ENCODE measurements at regions not wholly inside any gene's neighbourhood (a gene's known extent, or its start where the extent isn't known, plus 50 kb on each side); places are given as distances from the start of the nearest gene placed in this dataset.
"Not testable (repeated sequence)": the region's sequence is repeated elsewhere in the genome, so short reads cannot be mapped to it uniquely, and the experiment has no call there.

DNA sequence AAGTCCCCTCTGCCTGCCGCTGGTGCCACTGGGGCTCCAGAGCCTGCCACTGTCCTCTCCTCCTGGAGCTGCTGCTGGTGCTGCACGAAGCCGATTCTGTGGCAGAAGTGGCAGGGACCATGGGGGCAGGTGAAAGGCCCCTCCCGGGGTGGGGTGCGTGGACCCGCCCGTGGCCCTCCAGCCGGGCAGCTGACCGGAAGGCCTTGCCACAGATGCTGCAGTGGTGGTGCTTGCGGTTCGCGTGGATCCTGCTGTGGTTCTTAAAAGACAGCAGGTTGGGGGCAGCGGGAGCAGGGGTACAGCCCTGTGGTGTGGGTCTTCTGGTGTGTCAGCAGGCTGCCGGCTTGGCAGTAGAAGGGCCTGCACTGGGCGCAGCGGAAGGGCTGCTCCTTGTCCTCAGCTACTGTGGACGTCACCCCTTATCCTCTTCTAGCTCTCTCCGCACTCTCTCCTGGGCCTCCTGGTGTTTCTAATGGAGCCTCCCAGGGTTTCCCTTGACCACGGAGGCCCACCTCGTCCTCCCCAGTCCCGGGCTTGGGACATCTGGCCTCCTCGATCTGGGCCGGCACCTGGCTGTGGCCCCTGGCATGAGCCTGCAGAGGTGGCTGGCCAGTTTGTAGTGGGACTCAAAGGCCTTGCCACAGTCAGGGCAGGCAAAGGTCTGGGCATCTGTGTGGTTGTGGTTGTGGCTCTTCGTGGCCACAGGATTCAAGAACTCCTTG, 380.4 kb downstream of the OLFM4 start:
- no peak for DNase-seq

GRCh38 chr13:53411463-53411862, 382.9 kb downstream of the OLFM4 start:
- peak; percentile 35 for DNase-seq

GRCh38 chr13:53415135-53415534, 386.5 kb downstream of the OLFM4 start:
- no peak for DNase-seq

- DNase-seq = no peak
These were observed 389.0 kb downstream of the OLFM4 start for GRCh38 chr13:53417601-53418000.

GRCh38 chr13:53422415-53422814, 393.8 kb downstream of the OLFM4 start:
- no peak for DNase-seq

DNA sequence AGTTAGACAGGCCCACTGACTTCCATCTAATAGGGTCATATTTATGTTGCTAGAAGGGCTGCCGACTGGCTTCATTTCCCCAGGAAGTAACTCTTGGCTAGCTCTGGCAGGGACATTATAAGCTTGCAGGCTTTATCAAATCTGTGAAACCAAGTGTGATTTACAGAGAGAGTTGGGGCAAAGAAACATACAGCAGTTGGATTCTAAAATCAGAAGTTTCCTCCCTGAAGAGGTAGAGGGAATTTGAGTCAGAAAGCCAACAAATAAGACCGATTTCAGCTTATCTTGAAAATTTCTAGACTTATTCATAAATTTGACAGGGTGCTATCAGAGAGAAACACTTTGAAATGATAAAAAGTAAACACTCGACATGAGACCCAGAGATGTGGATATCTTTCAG, 407.8 kb downstream of the OLFM4 start:
- no peak for DNase-seq

GRCh38 chr13:53439439-53440225, 411.0 kb downstream of the OLFM4 start:
- no peak for DNase-seq

DNA sequence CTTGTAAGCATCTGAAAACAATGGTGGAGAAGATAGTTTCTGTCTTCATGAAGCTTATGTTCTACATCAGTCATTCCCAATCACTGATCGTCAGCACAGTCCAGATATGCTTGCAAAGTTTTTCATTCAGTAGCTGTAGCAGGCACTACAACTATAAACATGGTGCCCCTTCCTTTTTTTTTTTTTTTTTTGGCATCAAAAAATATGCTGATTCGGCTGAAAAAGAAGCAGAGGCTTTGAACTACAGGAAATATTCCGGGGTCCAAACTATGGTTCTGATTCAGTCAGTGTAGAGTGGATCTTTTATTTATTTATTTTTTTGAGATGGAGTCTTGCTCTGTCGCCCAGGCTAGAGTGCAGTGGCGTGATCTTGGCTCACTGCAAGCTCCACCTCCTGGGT, 414.4 kb downstream of the OLFM4 start:
- DNase-seq = no peak

DNA sequence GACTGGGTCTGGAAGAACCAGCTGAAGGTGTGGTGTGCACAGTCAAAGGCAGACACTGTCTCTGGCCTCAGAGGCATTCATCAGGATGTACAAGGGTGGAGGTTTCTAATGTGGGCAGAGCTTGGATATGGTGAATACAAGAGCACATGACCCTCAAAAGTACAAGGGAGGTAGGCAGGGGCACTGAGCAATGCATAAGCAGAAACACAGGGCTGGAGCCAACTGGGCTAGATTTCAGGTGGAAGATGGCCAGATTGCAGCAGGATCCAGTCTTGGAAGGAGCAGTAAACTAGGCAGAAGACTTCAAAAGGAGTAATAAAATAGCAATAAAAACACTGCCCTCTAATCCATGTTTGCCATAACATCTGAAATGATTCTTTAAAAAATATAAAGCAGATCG, 417.1 kb downstream of the OLFM4 start:
- no peak for DNase-seq

- DNase-seq = no peak
These were observed 418.8 kb downstream of the OLFM4 start for GRCh38 chr13:53447456-53447855.

GRCh38 chr13:53447863-53448262, 419.2 kb downstream of the OLFM4 start:
- no peak for DNase-seq

- not testable (repeated sequence) for DNase-seq
These were observed 423.7 kb downstream of the OLFM4 start for GRCh38 chr13:53452263-53452808.

GRCh38 chr13:53460796-53461195, 432.2 kb downstream of the OLFM4 start:
- DNase-seq = no peak

DNA sequence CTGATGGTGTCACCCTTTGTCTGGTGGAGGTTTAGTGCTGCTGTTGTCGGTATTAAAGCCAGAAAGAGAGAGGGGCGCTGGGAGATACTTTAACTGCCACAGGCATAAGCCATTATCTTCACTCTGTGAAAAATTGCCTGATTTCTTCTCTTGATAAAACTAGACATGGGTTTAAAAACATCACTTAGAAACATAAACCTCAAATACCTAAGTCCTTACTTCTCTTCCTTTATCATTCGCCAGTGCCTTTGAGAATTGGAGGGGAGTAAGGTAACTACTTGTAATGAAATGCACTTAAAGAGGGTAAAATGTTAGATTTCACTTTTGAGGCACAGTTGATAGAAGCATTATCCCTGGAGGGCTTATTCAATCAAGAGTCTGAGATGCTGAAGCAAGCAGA, 434.5 kb downstream of the OLFM4 start:
- no peak for DNase-seq

- no peak for DNase-seq
These were observed 438.0 kb downstream of the OLFM4 start for GRCh38 chr13:53466576-53466975.

DNA sequence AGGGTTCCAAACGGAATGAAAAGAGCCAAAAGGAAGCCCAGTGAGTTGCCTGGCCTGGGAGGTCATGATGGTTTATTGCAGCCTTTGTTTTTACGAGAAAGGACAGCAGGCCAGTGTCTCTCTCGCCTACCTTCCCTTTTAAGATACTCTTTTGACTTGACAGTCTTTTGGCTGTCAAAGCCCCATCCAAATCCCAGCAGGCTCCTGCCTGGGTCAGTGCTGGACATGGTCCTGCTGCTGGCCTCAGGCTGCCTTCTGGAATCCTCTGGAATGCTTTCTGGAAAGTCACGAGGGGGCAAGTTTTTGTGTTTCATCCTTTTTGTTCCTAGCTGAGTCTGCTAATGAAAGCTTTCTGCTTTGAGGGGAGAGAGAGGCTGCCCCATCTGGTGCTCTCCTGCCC, 444.8 kb downstream of the OLFM4 start:
- no peak for DNase-seq

GRCh38 chr13:53474878-53475277, 446.3 kb downstream of the OLFM4 start:
- no peak for DNase-seq

GRCh38 chr13:53490752-53491151, 462.1 kb downstream of the OLFM4 start:
- DNase-seq = no peak

DNA sequence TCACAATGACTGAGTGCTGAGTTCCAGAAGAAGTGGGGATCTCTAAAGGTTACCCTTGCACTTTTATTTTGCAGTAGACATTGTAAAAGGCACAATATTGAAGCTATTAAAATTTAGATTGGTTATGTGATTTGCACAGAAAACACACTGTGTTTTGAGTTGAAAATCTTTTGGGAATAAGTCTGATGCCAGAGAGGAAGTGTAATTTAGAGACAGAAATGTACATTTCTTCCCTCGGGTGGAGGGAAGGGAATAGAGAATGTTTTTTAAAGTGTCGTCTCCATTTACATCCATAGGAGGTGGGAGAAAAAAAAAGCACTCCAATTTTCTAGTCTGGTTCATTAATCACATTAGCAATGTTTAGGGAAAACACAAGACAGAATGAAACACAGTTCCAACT, 465.8 kb downstream of the OLFM4 start:
- no peak for DNase-seq

DNA sequence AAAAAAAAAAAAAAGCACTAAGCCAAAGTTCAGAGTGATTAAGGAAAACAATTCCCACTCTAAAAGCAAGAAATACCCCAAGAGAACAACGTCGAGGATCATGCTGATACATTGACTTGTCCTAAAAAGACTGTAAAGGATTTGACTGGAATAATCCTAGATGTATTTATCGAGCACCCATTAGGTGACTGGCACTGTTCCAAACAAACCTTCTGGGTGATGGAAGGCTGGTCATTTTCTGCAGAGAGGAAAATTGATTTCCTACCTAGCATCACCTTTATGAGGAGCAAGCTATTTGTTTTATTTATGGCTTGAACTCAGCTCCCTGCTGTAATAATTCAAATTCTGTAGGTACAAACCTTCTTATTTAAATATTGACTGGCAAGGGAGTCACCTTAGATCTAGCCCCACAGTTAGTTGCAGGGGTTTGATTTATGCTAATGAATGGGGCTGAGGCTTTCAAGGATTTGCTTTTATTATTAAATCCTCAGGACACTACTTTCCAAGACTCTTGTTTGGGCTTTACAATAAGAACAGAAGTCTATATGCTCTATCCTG, 471.0 kb downstream of the OLFM4 start:
- DNase-seq = peak; percentile 49

- DNase-seq = no peak
These were observed 472.8 kb downstream of the OLFM4 start for GRCh38 chr13:53501387-53501786.

- no peak for DNase-seq
These were observed 479.1 kb downstream of the OLFM4 start for GRCh38 chr13:53507741-53508140.

DNA sequence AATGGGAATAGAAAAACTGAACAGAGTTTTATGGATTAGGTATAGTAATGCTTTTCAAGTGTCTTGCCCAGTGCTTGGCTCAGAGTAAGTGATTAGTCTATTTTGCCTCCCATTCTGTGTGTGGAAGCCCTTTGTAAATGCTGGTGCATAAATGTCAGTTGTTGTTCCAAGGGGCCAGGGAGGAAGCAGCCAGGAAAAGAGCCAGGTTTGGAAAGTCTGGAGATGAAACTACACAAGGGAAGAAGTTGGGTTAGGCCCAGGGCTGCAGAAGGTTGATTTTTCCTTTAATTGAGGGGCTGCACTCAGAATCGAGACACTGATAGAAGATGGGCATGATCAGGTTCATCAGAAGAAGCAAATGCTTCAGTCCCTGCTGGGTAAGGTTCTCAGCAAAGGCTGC, 484.0 kb downstream of the OLFM4 start:
- no peak for DNase-seq

DNA sequence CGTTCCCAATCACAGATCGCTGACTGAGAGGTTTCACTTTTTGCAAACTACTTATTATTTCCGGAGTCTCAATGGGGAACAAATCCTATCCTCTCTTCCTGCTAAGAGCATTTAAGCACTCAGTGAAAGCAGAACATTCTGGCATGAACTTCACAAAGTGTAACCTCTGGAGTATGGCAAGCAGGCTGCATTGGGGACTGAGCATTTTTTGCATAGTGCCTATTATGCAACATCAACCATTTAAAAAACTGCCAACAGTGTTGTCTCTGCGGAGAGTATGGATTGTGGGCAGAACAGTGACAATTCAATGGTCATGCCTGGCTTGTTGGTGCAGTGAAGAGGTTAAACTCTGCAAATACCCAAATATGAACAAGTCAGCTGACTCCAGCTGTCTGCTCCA, 484.6 kb downstream of the OLFM4 start:
- DNase-seq = no peak
